CD14-positive monocyte (primary cell): ENCODE measurements at regions not wholly inside any gene's neighbourhood (a gene's known extent, or its start where the extent isn't known, plus 50 kb on each side); places are given as distances from the start of the nearest gene placed in this dataset.

ENCODE experiments used
- DNase-seq, 3 donors: peaks; one replicate each; pipeline ENCODE4 v3.0.0-alpha.2; 2011 to 2022
- H2AFZ ChIP-seq: 2 replicates; pipeline ENCODE4 v1.6.0; 2012; ENCODE audit warnings: mild to moderate bottlenecking, low read depth, low read length, inconsistent platforms; ENCODE audit not compliant: insufficient read depth, poor library complexity, severe bottlenecking
- H3K27ac ChIP-seq, 2 donors: 1 replicate in 1 of 2; 2 replicates in 1 of 2; pipeline ENCODE4 v1.5.1; 2012 to 2013; ENCODE audit warnings: low read length in 2 of 2, control low read depth in 1 of 2, inconsistent platforms in 1 of 2, low read depth in 1 of 2, mild to moderate bottlenecking in 1 of 2
- H3K27me3 ChIP-seq, 2 donors: one replicate each; pipeline versions ENCODE4 v1.6.0 to v1.6.1; 2011 to 2013; ENCODE audit warnings: low read length in 2 of 2; ENCODE audit not compliant: control insufficient read depth in 2 of 2, insufficient read depth in 2 of 2
- H3K36me3 ChIP-seq, 2 donors: replicated peaks in 1 of 2; 1 replicate in 1 of 2; 2 replicates in 1 of 2; pipeline versions ENCODE4 v1.5.1 to v1.6.1; 2012 to 2013; ENCODE audit warnings: low read length in 2 of 2, control low read depth in 1 of 2, inconsistent platforms in 1 of 2, mild to moderate bottlenecking in 1 of 2; ENCODE audit not compliant: insufficient read depth in 2 of 2, control insufficient read depth in 1 of 2
- H3K4me1 ChIP-seq, 2 donors: 1 replicate in 1 of 2; 2 replicates in 1 of 2; pipeline versions ENCODE4 v1.5.1 to v1.6.1; 2012 to 2013; ENCODE audit warnings: low read length in 2 of 2, control low read depth in 1 of 2, inconsistent platforms in 1 of 2, mild to moderate bottlenecking in 1 of 2, moderate library complexity in 1 of 2; ENCODE audit not compliant: insufficient read depth in 2 of 2, control insufficient read depth in 1 of 2
- H3K4me2 ChIP-seq: replicated peaks from 2 replicates; pipeline ENCODE3; 2012; ENCODE audit warnings: low read length, moderate library complexity, mild to moderate bottlenecking; ENCODE audit not compliant: poor library complexity, severe bottlenecking; ENCODE audit errors: extremely low read depth
- H3K4me3 ChIP-seq, 3 experiments: fragments of 200-600 bp in 1 of 3; sonication (generic) in 1 of 3; replicated peaks in 1 of 3; 1 replicate in 2 of 3; 2 replicates in 1 of 3; pipeline ENCODE4 v1.5.1; 2011 to 2013; ENCODE audit warnings: low read length in 3 of 3, mild to moderate bottlenecking in 3 of 3, control low read depth in 2 of 3, low read depth in 2 of 3, inconsistent platforms in 1 of 3, moderate library complexity in 1 of 3
- H3K79me2 ChIP-seq: 2 replicates; pipeline ENCODE4 v1.6.0; 2012; ENCODE audit warnings: mild to moderate bottlenecking, control low read depth, inconsistent platforms, low read length, moderate library complexity; ENCODE audit not compliant: insufficient read depth
- H3K9ac ChIP-seq: 2 replicates; pipeline ENCODE4 v1.6.0; 2017; ENCODE audit warnings: low read length, mild to moderate bottlenecking; ENCODE audit not compliant: insufficient read depth, poor library complexity, severe bottlenecking
- H3K9me3 ChIP-seq, 2 donors: replicated peaks in 1 of 2; 1 replicate in 1 of 2; 2 replicates in 1 of 2; pipeline versions ENCODE4 v1.5.1 to v1.6.1; 2012 to 2013; ENCODE audit warnings: low read length in 2 of 2, control low read depth in 1 of 2; ENCODE audit not compliant: control insufficient read depth in 1 of 2, insufficient read depth in 1 of 2
- H4K20me1 ChIP-seq: 2 replicates; pipeline ENCODE4 v1.6.0; 2012; ENCODE audit warnings: mild to moderate bottlenecking, low read length, control low read depth, moderate library complexity; ENCODE audit not compliant: insufficient read depth
- H3K27ac Mint-ChIP-seq, 7 donors: one replicate each; pipeline ENCODE4 v1.8.0; 2020; ENCODE audit warnings: mild to moderate bottlenecking in 7 of 7, mixed read lengths in 7 of 7, moderate library complexity in 6 of 7, inconsistent platforms in 2 of 7
- H3K27me3 Mint-ChIP-seq, 3 donors: one replicate each; pipeline ENCODE4 v1.8.0; 2021 to 2022; ENCODE audit warnings: low read depth in 3 of 3, mild to moderate bottlenecking in 3 of 3, mixed read lengths in 3 of 3, moderate library complexity in 3 of 3, inconsistent platforms in 1 of 3
- H3K36me3 Mint-ChIP-seq, 2 donors: one replicate each; pipeline ENCODE4 v1.8.0; 2020; ENCODE audit warnings: mixed read lengths in 2 of 2, inconsistent platforms in 1 of 2, mild to moderate bottlenecking in 1 of 2
- H3K4me1 Mint-ChIP-seq: one replicate; pipeline ENCODE4 v1.8.0; 2020; ENCODE audit warnings: mild to moderate bottlenecking, mixed read lengths
- H3K4me3 Mint-ChIP-seq, 2 donors: one replicate each; pipeline ENCODE4 v1.8.0; 2020; ENCODE audit warnings: mild to moderate bottlenecking in 2 of 2, mixed read lengths in 2 of 2, moderate library complexity in 1 of 2
- H3K9me3 Mint-ChIP-seq, 7 donors: one replicate each; pipeline ENCODE4 v1.8.0; 2020 to 2022; ENCODE audit warnings: mixed read lengths in 7 of 7, mild to moderate bottlenecking in 6 of 7, moderate library complexity in 6 of 7, inconsistent platforms in 2 of 7
- WGBS: methylation state at CpG from one replicate; pipeline ENCODE4 v1.1.5; 2013; ENCODE audit warnings: missing lambda C conversion rate; ENCODE audit not compliant: insufficient coverage; 5-methylcytosine and 5-hydroxymethylcytosine counted together
- intact Hi-C, 2 donors: fragments of 100-400 bp; cut with micrococcal nuclease; formaldehyde crosslinking; loops; one replicate each; pipeline versions ENCODE4 v1.15.0 to v1.15.1; 2023
- TF ChIP-seq, protein P1 (sequence below): fragments of 200-600 bp; IDR thresholded peaks from one replicate; pipeline ENCODE4 v1.8.0; 2022; ENCODE audit warnings: antibody characterized with exemption, mild to moderate bottlenecking

- no peaks in the 10 kb centered on the region for H3K4me1 ChIP-seq
- H3K27me3 Mint-ChIP-seq: peaks cover 4 to 12% (median 7%) of the 10 kb centered on the region in 3 donors
- no peak overlapping the region for H3K27ac ChIP-seq
- no peaks in the 10 kb centered on the region for H3K79me2 ChIP-seq
- intact Hi-C loops: no loop called here
- no peak overlapping the region for H3K4me3 ChIP-seq
- no peak overlapping the region for H3K9ac ChIP-seq
- H2AFZ ChIP-seq: no peak overlapping the region
- DNase-seq: no peak
- H3K4me1 Mint-ChIP-seq: no peaks in the 10 kb centered on the region
- H4K20me1 ChIP-seq: no peaks in the 10 kb centered on the region
- no peaks in the 10 kb centered on the region for H3K9me3 ChIP-seq
- no peaks in the 10 kb centered on the region for H3K36me3 ChIP-seq
- peaks cover 0 to 4% (median 0%) of the 10 kb centered on the region in 7 donors for H3K9me3 Mint-ChIP-seq
- H3K36me3 Mint-ChIP-seq: no peaks in the 10 kb centered on the region
- TF ChIP-seq, protein P1, sequence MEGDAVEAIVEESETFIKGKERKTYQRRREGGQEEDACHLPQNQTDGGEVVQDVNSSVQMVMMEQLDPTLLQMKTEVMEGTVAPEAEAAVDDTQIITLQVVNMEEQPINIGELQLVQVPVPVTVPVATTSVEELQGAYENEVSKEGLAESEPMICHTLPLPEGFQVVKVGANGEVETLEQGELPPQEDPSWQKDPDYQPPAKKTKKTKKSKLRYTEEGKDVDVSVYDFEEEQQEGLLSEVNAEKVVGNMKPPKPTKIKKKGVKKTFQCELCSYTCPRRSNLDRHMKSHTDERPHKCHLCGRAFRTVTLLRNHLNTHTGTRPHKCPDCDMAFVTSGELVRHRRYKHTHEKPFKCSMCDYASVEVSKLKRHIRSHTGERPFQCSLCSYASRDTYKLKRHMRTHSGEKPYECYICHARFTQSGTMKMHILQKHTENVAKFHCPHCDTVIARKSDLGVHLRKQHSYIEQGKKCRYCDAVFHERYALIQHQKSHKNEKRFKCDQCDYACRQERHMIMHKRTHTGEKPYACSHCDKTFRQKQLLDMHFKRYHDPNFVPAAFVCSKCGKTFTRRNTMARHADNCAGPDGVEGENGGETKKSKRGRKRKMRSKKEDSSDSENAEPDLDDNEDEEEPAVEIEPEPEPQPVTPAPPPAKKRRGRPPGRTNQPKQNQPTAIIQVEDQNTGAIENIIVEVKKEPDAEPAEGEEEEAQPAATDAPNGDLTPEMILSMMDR: no peak
- 67% methylated on average over 1 of the region's 2 CpGs for WGBS
- H3K27me3 ChIP-seq: peaks cover 2 to 9% of the 10 kb centered on the region in 2 donors
- H3K27ac Mint-ChIP-seq: no peak overlapping the region
- H3K4me3 Mint-ChIP-seq: no peak overlapping the region
- no peak overlapping the region for H3K4me2 ChIP-seq
Observed at GRCh38 chr14:61929651-61930050, 167.4 kb downstream of the SNAPC1 start.

- H3K9me3 ChIP-seq: no peaks in the 10 kb centered on the region
- Mint-ChIP-seq H3K36me3 (no peaks in the 10 kb centered on the region), H3K4me3 (no peak overlapping the region), H3K27ac (no peak overlapping the region), H3K4me1 (no peaks in the 10 kb centered on the region), H3K27me3 (peaks cover 4 to 13% (median 9%) of the 10 kb centered on the region in 3 donors), H3K9me3 (peaks cover 0 to 4% (median 1%) of the 10 kb centered on the region in 7 donors)
- no peaks in the 10 kb centered on the region for H3K4me1 ChIP-seq
- no peak overlapping the region for H3K4me3 ChIP-seq
- no peaks in the 10 kb centered on the region for H4K20me1 ChIP-seq
- H3K27ac ChIP-seq: no peak overlapping the region
- TF ChIP-seq, protein P1: no peak
- H2AFZ ChIP-seq: no peak overlapping the region
- H3K36me3 ChIP-seq: no peaks in the 10 kb centered on the region
- DNase-seq: no peak
- no peaks in the 10 kb centered on the region for H3K79me2 ChIP-seq
- intact Hi-C loops: no loop called here
- H3K9ac ChIP-seq: no peak overlapping the region
- H3K4me2 ChIP-seq: no peak overlapping the region
- peaks cover 2 to 3% of the 10 kb centered on the region in 2 donors for H3K27me3 ChIP-seq
- WGBS: 94% methylated on average over 5 of the region's 6 CpGs
Observed at GRCh38 chr14:61930101-61930857, 168.1 kb downstream of the SNAPC1 start.
